Fibroblast of pulmonary artery (primary cell): ENCODE measurements at regions not wholly inside any gene's neighbourhood (a gene's known extent, or its start where the extent isn't known, plus 50 kb on each side); places are given as distances from the start of the nearest gene placed in this dataset.
A peak's percentile ranks its signal among the peaks of the same experiment; 100 is the strongest.

Source experiments
- DNase-seq: peaks from one replicate; pipeline ENCODE4 v3.0.0-alpha.2; 2010; ENCODE audit warnings: low read depth
- H3K4me3 ChIP-seq: replicated peaks from 2 replicates; pipeline ENCODE4 v1.5.1; 2011; ENCODE audit warnings: low read depth, mild to moderate bottlenecking, control low read depth, low read length, moderate library complexity
- TF ChIP-seq, protein P1 (sequence below): IDR thresholded peaks from 2 replicates; pipeline ENCODE4 v1.5.1; 2011; ENCODE audit warnings: mild to moderate bottlenecking, control low read depth, low read length, inconsistent platforms; ENCODE audit errors: missing control alignments

- TF ChIP-seq, protein P1, sequence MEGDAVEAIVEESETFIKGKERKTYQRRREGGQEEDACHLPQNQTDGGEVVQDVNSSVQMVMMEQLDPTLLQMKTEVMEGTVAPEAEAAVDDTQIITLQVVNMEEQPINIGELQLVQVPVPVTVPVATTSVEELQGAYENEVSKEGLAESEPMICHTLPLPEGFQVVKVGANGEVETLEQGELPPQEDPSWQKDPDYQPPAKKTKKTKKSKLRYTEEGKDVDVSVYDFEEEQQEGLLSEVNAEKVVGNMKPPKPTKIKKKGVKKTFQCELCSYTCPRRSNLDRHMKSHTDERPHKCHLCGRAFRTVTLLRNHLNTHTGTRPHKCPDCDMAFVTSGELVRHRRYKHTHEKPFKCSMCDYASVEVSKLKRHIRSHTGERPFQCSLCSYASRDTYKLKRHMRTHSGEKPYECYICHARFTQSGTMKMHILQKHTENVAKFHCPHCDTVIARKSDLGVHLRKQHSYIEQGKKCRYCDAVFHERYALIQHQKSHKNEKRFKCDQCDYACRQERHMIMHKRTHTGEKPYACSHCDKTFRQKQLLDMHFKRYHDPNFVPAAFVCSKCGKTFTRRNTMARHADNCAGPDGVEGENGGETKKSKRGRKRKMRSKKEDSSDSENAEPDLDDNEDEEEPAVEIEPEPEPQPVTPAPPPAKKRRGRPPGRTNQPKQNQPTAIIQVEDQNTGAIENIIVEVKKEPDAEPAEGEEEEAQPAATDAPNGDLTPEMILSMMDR: no peak
- H3K4me3 ChIP-seq: no peak overlapping the region
Measured at GRCh38 chr14:27484633-27485032, 886.8 kb upstream of the NOVA1 start.

DNA sequence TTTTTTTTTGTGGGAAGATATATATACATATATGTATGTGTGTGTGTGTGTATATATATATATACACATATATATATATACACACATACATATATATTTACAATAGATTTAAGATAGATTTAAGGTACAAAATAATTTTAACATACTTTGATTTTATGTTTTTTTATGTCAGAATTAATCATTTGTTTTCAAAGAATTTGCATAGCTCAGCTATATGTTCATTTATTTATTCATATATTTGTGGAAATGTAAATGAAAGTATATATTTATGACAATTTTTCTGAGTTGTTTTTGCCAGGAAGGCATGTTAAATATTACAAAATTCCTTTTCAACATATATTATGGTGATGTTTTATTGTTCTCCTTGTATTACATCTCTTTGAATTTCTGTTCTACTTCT, 887.4 kb upstream of the NOVA1 start:
- DNase-seq: no peak
- TF ChIP-seq, protein P1: no peak
- H3K4me3 ChIP-seq: no peak overlapping the region

More at GRCh38 chr14:27484633-27485032, 886.8 kb upstream of the NOVA1 start:
- DNase-seq: no peak

- DNase-seq: no peak
- TF ChIP-seq, protein P1: no peak
- H3K4me3 ChIP-seq: no peak overlapping the region
Measured at GRCh38 chr14:27506272-27506671, 908.4 kb upstream of the NOVA1 start.

DNA sequence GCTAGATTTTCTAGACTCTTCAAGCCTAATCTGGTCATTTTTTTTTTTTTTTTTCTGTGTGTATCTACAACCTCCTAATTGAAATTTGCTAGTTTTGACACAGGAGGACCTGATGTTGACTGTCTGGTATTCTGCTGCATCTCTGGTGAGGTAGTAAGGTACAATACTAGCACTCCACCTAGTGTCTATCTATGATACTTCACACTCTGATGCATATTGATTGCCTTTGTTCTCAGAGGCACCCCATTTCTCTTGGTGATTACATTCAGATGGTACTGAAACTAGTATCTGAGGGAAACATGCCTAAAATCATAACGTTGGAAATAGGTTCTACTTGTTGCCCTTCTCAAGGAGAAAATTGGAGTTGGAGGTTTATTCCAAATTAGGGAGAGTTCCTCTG, 930.5 kb upstream of the NOVA1 start:
- H3K4me3 ChIP-seq: no peak overlapping the region
- TF ChIP-seq, protein P1: peak; percentile 71
- DNase-seq: peak; percentile 71

DNA sequence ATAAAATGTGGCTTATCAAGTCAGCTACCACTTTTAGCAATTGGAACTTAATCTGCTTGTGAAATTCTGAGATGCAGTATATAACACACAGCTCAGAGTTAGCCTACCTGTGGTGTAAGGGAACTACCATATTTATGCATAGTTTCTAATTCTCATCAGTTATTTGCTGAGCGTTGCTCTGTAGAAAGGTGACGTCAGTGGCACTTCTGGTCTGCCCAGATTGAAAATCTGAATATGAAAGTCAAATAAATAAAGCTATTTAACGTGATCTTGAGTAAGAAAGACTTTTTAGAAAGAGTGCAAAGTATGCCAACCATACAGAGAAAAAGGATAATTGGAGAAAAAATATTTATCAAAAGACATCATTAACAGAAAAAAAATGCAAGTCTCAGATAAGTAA, 938.9 kb upstream of the NOVA1 start:
- H3K4me3 ChIP-seq: no peak overlapping the region
- TF ChIP-seq, protein P1: no peak
- no peak for DNase-seq

DNA sequence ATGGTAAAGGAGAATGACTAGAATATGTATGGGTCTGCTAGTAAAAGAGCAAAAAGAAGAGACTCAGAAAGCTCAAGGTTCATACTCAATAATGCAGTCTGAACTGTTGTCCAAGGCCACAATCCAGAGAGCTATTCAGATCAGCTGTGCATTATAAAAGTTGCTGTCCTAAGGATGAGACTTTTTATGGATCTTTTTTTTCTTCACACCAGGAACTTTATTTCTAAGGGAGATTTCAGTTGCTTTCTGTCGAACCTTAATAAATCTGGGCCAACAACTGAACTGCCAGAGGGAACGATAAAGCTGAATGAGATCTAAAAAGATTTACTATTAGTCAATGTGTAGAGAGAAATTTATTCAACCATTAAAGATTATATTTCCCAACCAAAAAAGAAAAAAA, 948.3 kb upstream of the NOVA1 start:
- no peak for DNase-seq
- H3K4me3 ChIP-seq: no peak overlapping the region
- TF ChIP-seq, protein P1: no peak

GRCh38 chr14:27553790-27554189, 956.0 kb upstream of the NOVA1 start:
- TF ChIP-seq, protein P1: peak; percentile 34
- no peak overlapping the region for H3K4me3 ChIP-seq
- DNase-seq: peak; percentile 24
